GM12872 (cell line): ENCODE measurements at regions not wholly inside any gene's neighbourhood (a gene's known extent, or its start where the extent isn't known, plus 50 kb on each side); places are given as distances from the start of the nearest gene placed in this dataset.

Source experiments
- CTCF ChIP-seq: IDR thresholded peaks from 3 replicates; pipeline ENCODE4 v1.5.1; 2011; ENCODE audit warnings: low read depth, mild to moderate bottlenecking, low read length, moderate library complexity; ENCODE audit not compliant: insufficient read depth

DNA sequence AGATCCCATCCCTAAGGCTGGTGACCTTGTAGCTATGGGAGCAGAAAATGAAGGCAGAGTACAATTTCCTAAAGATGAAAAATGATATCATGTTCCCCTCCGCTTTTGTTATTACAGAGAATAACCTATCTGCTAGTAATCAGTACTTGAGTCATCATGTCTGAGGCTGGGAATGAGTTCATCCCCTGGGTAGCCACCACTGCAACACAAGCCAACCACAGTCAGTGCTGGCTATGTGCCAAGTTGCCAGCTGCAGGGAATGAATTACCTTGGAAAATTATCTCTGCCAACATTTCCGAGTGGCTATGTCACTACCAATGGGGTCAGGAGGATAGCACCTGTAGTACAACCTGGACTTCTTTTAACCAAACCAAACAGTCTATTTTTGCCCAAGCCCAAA, 1094.7 kb upstream of the DDX18 start:
- TF ChIP-seq CTCF: no peak

DNA sequence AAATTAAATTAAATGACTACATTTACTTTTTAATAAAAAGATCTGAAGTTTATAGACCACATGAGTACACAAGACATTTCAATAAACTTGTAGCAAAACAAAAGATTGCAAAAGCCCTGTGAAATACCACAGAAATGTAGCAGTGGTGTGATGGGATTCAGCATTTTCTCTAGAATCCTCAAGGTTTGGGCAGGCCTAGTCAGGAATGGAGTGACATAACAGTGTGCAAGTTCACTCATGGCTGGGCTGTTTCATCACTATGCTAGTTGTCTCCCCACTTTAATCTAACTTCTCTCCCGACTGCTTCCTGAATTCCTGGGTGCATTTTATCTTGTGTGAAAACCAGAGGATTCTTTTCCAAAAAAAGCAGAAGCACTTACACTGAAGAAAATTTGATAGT, 1089.9 kb upstream of the DDX18 start:
- TF ChIP-seq CTCF: no peak

- no peak for TF ChIP-seq CTCF
These were observed 1082.2 kb upstream of the DDX18 start for GRCh38 chr2:116732322-116732721.

GRCh38 chr2:116733699-116734098, 1080.8 kb upstream of the DDX18 start:
- TF ChIP-seq CTCF: no peak

GRCh38 chr2:116737951-116738350, 1076.5 kb upstream of the DDX18 start:
- TF ChIP-seq CTCF: no peak

- no peak for TF ChIP-seq CTCF
These were observed 1067.4 kb upstream of the DDX18 start for GRCh38 chr2:116747103-116747502.

GRCh38 chr2:116749994-116750393, 1064.5 kb upstream of the DDX18 start:
- no peak for TF ChIP-seq CTCF
